Endodermal cell (in vitro differentiated cells): ENCODE measurements at regions not wholly inside any gene's neighbourhood (a gene's known extent, or its start where the extent isn't known, plus 50 kb on each side); places are given as distances from the start of the nearest gene placed in this dataset.
A peak's percentile ranks its signal among the peaks of the same experiment; 100 is the strongest.

ENCODE experiments used
- DNase-seq: peaks from one replicate; pipeline ENCODE4 v3.0.0-alpha.2; 2017
- H3K27ac ChIP-seq: 2 replicates; pipeline ENCODE4 v1.5.1; 2013; ENCODE audit warnings: mild to moderate bottlenecking, low read depth, low read length, moderate library complexity
- H3K27me3 ChIP-seq: 2 replicates; pipeline ENCODE4 v1.6.1; 2013; ENCODE audit warnings: mild to moderate bottlenecking, low read length, moderate library complexity; ENCODE audit not compliant: insufficient read depth, control insufficient read depth, poor library complexity, severe bottlenecking
- H3K36me3 ChIP-seq: 2 replicates; pipeline ENCODE4 v1.7.0; 2013; ENCODE audit warnings: mild to moderate bottlenecking, low read length, moderate library complexity; ENCODE audit not compliant: control insufficient read depth, insufficient read depth
- H3K4me1 ChIP-seq: one replicate; pipeline ENCODE4 v1.7.0; 2013; ENCODE audit warnings: low read length; ENCODE audit not compliant: control insufficient read depth, insufficient read depth
- H3K4me3 ChIP-seq: 2 replicates; pipeline ENCODE4 v1.5.1; 2013; ENCODE audit warnings: mild to moderate bottlenecking, low read length, moderate library complexity
- H3K9ac ChIP-seq: 2 replicates; pipeline ENCODE4 v1.6.1; 2013; ENCODE audit warnings: mild to moderate bottlenecking, low read length, moderate library complexity; ENCODE audit not compliant: poor library complexity, severe bottlenecking; ENCODE audit errors: extremely low read depth
- H3K9me3 ChIP-seq: 2 replicates; pipeline ENCODE4 v1.6.1; 2013; ENCODE audit warnings: mild to moderate bottlenecking, low read length, moderate library complexity; ENCODE audit not compliant: control insufficient read depth
- H3K27ac Mint-ChIP-seq: 2 replicates; pipeline ENCODE4 v1.8.0; 2020; ENCODE audit warnings: mixed read lengths
- H3K27me3 Mint-ChIP-seq: 2 replicates; pipeline ENCODE4 v1.8.0; 2021; ENCODE audit warnings: mild to moderate bottlenecking, mixed read lengths; ENCODE audit not compliant: insufficient read depth
- H3K36me3 Mint-ChIP-seq: 2 replicates; pipeline ENCODE4 v1.8.0; 2020; ENCODE audit warnings: low read depth, mixed read lengths
- H3K4me1 Mint-ChIP-seq: 2 replicates; pipeline ENCODE4 v1.8.0; 2020; ENCODE audit warnings: mixed read lengths
- H3K4me3 Mint-ChIP-seq: 2 replicates; pipeline ENCODE4 v1.8.0; 2020; ENCODE audit warnings: mild to moderate bottlenecking, moderate library complexity, mixed read lengths
- H3K9me3 Mint-ChIP-seq: 2 replicates; pipeline ENCODE4 v1.8.0; 2020; ENCODE audit warnings: mild to moderate bottlenecking, mixed read lengths
- CTCF ChIP-seq: fragments of 200-600 bp; sonication (generic); conservative IDR thresholded peaks from 2 replicates; pipeline ENCODE4 v1.5.0; 2021; ENCODE audit warnings: antibody characterized with exemption, mild to moderate bottlenecking
- WGBS, 2 experiments: methylation state at CpG; one replicate each; pipeline versions ENCODE4 v1.1.5 to v1.1.7; 2013; ENCODE audit warnings: missing lambda C conversion rate in 2 of 2, mixed read lengths in 1 of 2; ENCODE audit not compliant: insufficient coverage in 1 of 2, insufficient read length in 1 of 2; 5-methylcytosine and 5-hydroxymethylcytosine counted together

- Mint-ChIP-seq H3K4me1 (no peaks in the 10 kb centered on the region), H3K36me3 (no peaks in the 10 kb centered on the region), H3K4me3 (no peak overlapping the region), H3K27me3 (no peaks in the 10 kb centered on the region), H3K9me3 (no peaks in the 10 kb centered on the region), H3K27ac (no peak overlapping the region)
- Histone ChIP-seq H3K4me3 (no peak overlapping the region), H3K9me3 (no peaks in the 10 kb centered on the region), H3K27me3 (no peaks in the 10 kb centered on the region), H3K36me3 (no peaks in the 10 kb centered on the region), H3K9ac (no peak overlapping the region), H3K4me1 (no peaks in the 10 kb centered on the region), H3K27ac (no peak overlapping the region)
- WGBS, 2 experiments = 88 to 95% methylated on average over 3 to 8 of the region's 8 CpGs
- DNase-seq = peak; percentile 28
- TF ChIP-seq CTCF = no peak
Observed at GRCh38 chr10:131843089-131843595, 57.7 kb upstream of the PPP2R2D start.

- Mint-ChIP-seq H3K9me3 (no peaks in the 10 kb centered on the region), H3K36me3 (no peaks in the 10 kb centered on the region), H3K27ac (no peak overlapping the region), H3K27me3 (no peaks in the 10 kb centered on the region), H3K4me3 (no peak overlapping the region), H3K4me1 (no peaks in the 10 kb centered on the region)
- Histone ChIP-seq H3K4me1 (no peaks in the 10 kb centered on the region), H3K4me3 (no peak overlapping the region), H3K27ac (no peak overlapping the region), H3K27me3 (no peaks in the 10 kb centered on the region), H3K9me3 (no peaks in the 10 kb centered on the region), H3K36me3 (no peaks in the 10 kb centered on the region), H3K9ac (no peak overlapping the region)
- WGBS, 2 experiments = 93 to 99% methylated on average over 9 to 16 of the region's 16 CpGs
- peak; percentile 26 for DNase-seq
- TF ChIP-seq CTCF = no peak
Observed at GRCh38 chr10:131843881-131844284, 56.9 kb upstream of the PPP2R2D start.

- 90 to 93% methylated on average over 20 to 22 of the region's 22 CpGs for WGBS, 2 experiments
- Histone ChIP-seq H3K4me3 (no peak overlapping the region), H3K36me3 (no peaks in the 10 kb centered on the region), H3K27me3 (no peaks in the 10 kb centered on the region), H3K4me1 (no peaks in the 10 kb centered on the region), H3K9me3 (no peaks in the 10 kb centered on the region), H3K9ac (no peak overlapping the region), H3K27ac (no peak overlapping the region)
- Mint-ChIP-seq H3K27ac (no peak overlapping the region), H3K4me1 (no peaks in the 10 kb centered on the region), H3K9me3 (no peaks in the 10 kb centered on the region), H3K36me3 (no peaks in the 10 kb centered on the region), H3K27me3 (no peaks in the 10 kb centered on the region), H3K4me3 (no peak overlapping the region)
- DNase-seq = peak; percentile 37
- no peak for TF ChIP-seq CTCF
Observed at GRCh38 chr10:131844529-131845084, 56.2 kb upstream of the PPP2R2D start.
